ENCODE measurements at regions not wholly inside any gene's neighbourhood (a gene's known extent, or its start where the extent isn't known, plus 50 kb on each side); places are given as distances from the start of the nearest gene placed in this dataset.
"Not testable (repeated sequence)": the region's sequence is repeated elsewhere in the genome, so short reads cannot be mapped to it uniquely, and the experiment has no call there.

DNA sequence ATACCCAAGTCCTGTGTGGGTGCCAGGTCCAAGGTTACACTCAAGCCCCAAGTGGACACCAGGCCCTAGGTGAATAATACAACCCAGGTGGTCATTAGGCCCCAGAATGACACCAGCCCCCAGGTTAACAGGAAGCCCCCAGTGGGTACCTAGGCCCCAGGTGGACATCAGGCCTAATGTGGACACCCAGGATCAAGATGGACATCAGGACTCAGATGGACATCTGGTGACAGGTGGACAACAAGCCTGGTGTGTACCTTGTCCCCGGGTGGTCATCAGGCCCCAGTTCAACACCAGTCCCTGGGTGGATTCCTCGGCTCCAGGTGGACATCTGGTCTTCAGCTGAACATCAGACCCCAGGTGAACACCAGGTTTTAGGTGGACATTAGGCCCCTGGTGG is 1485.4 kb upstream of the TPTE start:
- H3K27ac ChIP-seq (ENCODE audit: low read length in 2 of 2); CTCF ChIA-PET; intact Hi-C loops (cut with micrococcal nuclease); POLR2A ChIA-PET; H2AFZ ChIP-seq (ENCODE audit: insufficient read depth, low read depth, low read length, poor library complexity, severe bottlenecking); H3K79me2 ChIP-seq (ENCODE audit: control insufficient read depth, insufficient read depth, low read length); H3K4me3 Mint-ChIP-seq; DNase-seq; H3K4me1 Mint-ChIP-seq; H4K20me1 ChIP-seq (ENCODE audit: control insufficient read depth, insufficient read depth, low read length, poor library complexity, severe bottlenecking); H3K4me2 ChIP-seq (replicated peaks; ENCODE audit: low read depth, low read length, poor library complexity, severe bottlenecking); H3K36me3 ChIP-seq (replicated peaks in 1 of 2; ENCODE audit: control extremely low read depth in 1 of 2, control insufficient read depth in 1 of 2, extremely low read depth in 1 of 2, insufficient read depth in 2 of 2, low read length in 1 of 2); ATAC-seq (ENCODE audit: low read depth); H3K27me3 Mint-ChIP-seq; H3K27me3 ChIP-seq (replicated peaks in 1 of 4; ENCODE audit: control extremely low read depth in 1 of 4, control insufficient read depth in 3 of 4, insufficient read depth in 4 of 4, low read length in 3 of 4); H3K9me3 Mint-ChIP-seq (ENCODE audit: insufficient read depth); H3K4me3 ChIP-seq (ENCODE audit: control extremely low read depth in 1 of 5, extremely low read depth in 1 of 5, insufficient read depth in 1 of 5, low read depth in 2 of 5, low read length in 4 of 5); H3K9ac ChIP-seq (ENCODE audit: low read length); H3K4me1 ChIP-seq (ENCODE audit: control insufficient read depth in 2 of 2, insufficient read depth in 2 of 2, low read length in 2 of 2); H3K27ac Mint-ChIP-seq: not testable (repeated sequence)
- peaks cover 0 to 21% (median 0%) of the 10 kb centered on the region in 3 donors for H3K9me3 ChIP-seq (ENCODE audit: control extremely low read depth in 1 of 3, control insufficient read depth in 2 of 3, insufficient read depth in 1 of 3, low read length in 2 of 3)
- WGBS (ENCODE audit: insufficient coverage), result no CpG with 5 or more reads among the region's 2 CpGs

DNA sequence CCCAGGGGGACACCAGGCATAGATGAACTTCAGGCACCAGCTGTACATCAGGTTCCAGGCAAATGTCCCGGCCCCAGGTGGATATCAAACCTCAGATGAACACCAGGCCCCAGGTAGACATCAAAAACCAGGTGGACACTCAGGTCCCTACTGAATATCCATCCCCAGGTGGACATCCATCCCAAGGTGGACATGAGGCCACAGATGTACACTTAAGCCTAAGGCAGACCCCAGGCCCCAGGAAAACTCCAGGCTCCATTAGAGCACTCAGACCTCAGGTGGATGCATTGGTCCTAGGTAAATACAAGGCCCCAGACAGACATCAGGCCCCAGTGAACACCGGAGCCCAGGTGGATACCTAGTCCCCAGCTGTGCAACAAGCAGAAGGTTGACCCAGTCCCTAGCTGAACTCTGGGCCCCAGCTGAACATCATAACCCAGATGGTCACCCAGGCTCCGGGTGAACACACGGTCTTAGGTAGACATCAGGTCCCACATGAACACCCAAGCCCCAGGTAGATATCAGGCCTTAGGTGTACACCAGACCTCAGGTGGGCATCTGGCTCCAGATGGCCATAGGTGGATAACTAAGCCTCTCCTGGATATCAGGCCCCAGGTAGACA is 1484.3 kb upstream of the TPTE start:
- H2AFZ ChIP-seq (ENCODE audit: insufficient read depth, low read depth, low read length, poor library complexity, severe bottlenecking); H4K20me1 ChIP-seq (ENCODE audit: control insufficient read depth, insufficient read depth, low read length, poor library complexity, severe bottlenecking); H3K27ac Mint-ChIP-seq; DNase-seq; H3K4me2 ChIP-seq (replicated peaks; ENCODE audit: low read depth, low read length, poor library complexity, severe bottlenecking); H3K4me3 ChIP-seq (ENCODE audit: control extremely low read depth in 1 of 5, extremely low read depth in 1 of 5, insufficient read depth in 1 of 5, low read depth in 2 of 5, low read length in 4 of 5); H3K79me2 ChIP-seq (ENCODE audit: control insufficient read depth, insufficient read depth, low read length); CTCF ChIA-PET; POLR2A ChIA-PET; H3K27ac ChIP-seq (ENCODE audit: low read length in 2 of 2); intact Hi-C loops (cut with micrococcal nuclease); H3K4me1 ChIP-seq (ENCODE audit: control insufficient read depth in 2 of 2, insufficient read depth in 2 of 2, low read length in 2 of 2); H3K36me3 ChIP-seq (replicated peaks in 1 of 2; ENCODE audit: control extremely low read depth in 1 of 2, control insufficient read depth in 1 of 2, extremely low read depth in 1 of 2, insufficient read depth in 2 of 2, low read length in 1 of 2); H3K9ac ChIP-seq (ENCODE audit: low read length); H3K9me3 Mint-ChIP-seq (ENCODE audit: insufficient read depth); ATAC-seq (ENCODE audit: low read depth); H3K27me3 ChIP-seq (replicated peaks in 1 of 4; ENCODE audit: control extremely low read depth in 1 of 4, control insufficient read depth in 3 of 4, insufficient read depth in 4 of 4, low read length in 3 of 4); H3K4me3 Mint-ChIP-seq; H3K27me3 Mint-ChIP-seq; H3K4me1 Mint-ChIP-seq: not testable (repeated sequence)
- peaks cover 0 to 23% (median 0%) of the 10 kb centered on the region in 3 donors for H3K9me3 ChIP-seq (ENCODE audit: control extremely low read depth in 1 of 3, control insufficient read depth in 2 of 3, insufficient read depth in 1 of 3, low read length in 2 of 3)
- no CpG with 5 or more reads among the region's 4 CpGs for WGBS (ENCODE audit: insufficient coverage)

DNA sequence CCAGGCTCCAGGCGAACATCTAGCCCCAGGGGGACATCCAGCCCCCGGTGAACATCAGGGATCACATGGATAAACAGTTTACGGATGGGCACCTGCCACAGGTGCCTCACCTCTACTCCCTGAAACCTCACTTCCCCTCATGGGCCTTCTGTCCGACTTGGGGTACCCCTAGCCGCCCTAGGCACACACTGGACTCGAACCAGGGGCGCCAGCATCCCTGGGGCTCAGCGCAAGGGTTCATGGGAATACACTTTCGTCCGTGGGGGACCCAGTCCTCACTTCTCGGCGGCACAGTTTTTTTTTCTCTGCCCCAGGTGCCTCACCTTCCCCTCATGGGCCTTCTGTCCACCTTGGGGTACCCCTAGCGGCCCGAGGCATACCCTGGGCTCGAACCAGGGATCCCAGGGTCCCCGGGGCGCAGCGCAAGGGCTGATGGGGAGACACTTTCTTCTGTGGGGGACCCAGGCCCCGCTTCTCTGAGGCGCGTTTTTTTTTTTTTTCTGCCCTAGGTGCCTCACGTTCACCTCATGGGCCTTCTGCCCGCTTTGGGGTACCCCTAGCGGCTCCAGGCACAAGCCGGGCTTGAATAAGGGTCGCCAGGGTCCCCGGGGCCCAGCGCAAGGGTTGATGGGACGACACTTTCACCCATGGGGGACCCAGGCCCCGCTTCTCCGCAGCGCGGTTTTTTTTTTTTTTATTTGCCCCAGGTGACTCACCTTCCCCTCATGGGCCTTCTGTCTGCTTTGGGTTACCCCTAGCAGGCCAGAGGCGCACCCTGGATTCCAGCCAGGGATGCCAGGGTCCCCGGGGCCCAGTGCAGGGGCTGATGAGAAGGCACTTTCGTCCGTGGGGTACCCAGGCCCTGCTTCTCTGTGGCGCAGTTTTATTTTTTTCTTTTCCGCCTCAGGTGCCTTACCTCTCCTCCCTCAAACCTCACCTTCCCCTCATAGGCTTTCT is 1483.5 kb upstream of the TPTE start:
- H3K9me3 Mint-ChIP-seq (ENCODE audit: insufficient read depth); H2AFZ ChIP-seq (ENCODE audit: insufficient read depth, low read depth, low read length, poor library complexity, severe bottlenecking); H3K27me3 ChIP-seq (replicated peaks in 1 of 4; ENCODE audit: control extremely low read depth in 1 of 4, control insufficient read depth in 3 of 4, insufficient read depth in 4 of 4, low read length in 3 of 4); H3K4me1 ChIP-seq (ENCODE audit: control insufficient read depth in 2 of 2, insufficient read depth in 2 of 2, low read length in 2 of 2); H3K36me3 ChIP-seq (replicated peaks in 1 of 2; ENCODE audit: control extremely low read depth in 1 of 2, control insufficient read depth in 1 of 2, extremely low read depth in 1 of 2, insufficient read depth in 2 of 2, low read length in 1 of 2); DNase-seq; H3K4me3 ChIP-seq (ENCODE audit: control extremely low read depth in 1 of 5, extremely low read depth in 1 of 5, insufficient read depth in 1 of 5, low read depth in 2 of 5, low read length in 4 of 5); H3K27ac ChIP-seq (ENCODE audit: low read length in 2 of 2); H3K79me2 ChIP-seq (ENCODE audit: control insufficient read depth, insufficient read depth, low read length); CTCF ChIA-PET; ATAC-seq (ENCODE audit: low read depth); H3K4me3 Mint-ChIP-seq; H3K4me1 Mint-ChIP-seq; H3K9ac ChIP-seq (ENCODE audit: low read length); H4K20me1 ChIP-seq (ENCODE audit: control insufficient read depth, insufficient read depth, low read length, poor library complexity, severe bottlenecking); intact Hi-C loops (cut with micrococcal nuclease); H3K27ac Mint-ChIP-seq; H3K27me3 Mint-ChIP-seq; H3K4me2 ChIP-seq (replicated peaks; ENCODE audit: low read depth, low read length, poor library complexity, severe bottlenecking); POLR2A ChIA-PET: not testable (repeated sequence)
- peaks cover 0 to 23% (median 0%) of the 10 kb centered on the region in 3 donors for H3K9me3 ChIP-seq (ENCODE audit: control extremely low read depth in 1 of 3, control insufficient read depth in 2 of 3, insufficient read depth in 1 of 3, low read length in 2 of 3)
- WGBS (ENCODE audit: insufficient coverage), result 66% methylated on average over 15 of the region's 39 CpGs
